ENCODE measurements at regions not wholly inside any gene's neighbourhood (a gene's known extent, or its start where the extent isn't known, plus 50 kb on each side); places are given as distances from the start of the nearest gene placed in this dataset.

DNA sequence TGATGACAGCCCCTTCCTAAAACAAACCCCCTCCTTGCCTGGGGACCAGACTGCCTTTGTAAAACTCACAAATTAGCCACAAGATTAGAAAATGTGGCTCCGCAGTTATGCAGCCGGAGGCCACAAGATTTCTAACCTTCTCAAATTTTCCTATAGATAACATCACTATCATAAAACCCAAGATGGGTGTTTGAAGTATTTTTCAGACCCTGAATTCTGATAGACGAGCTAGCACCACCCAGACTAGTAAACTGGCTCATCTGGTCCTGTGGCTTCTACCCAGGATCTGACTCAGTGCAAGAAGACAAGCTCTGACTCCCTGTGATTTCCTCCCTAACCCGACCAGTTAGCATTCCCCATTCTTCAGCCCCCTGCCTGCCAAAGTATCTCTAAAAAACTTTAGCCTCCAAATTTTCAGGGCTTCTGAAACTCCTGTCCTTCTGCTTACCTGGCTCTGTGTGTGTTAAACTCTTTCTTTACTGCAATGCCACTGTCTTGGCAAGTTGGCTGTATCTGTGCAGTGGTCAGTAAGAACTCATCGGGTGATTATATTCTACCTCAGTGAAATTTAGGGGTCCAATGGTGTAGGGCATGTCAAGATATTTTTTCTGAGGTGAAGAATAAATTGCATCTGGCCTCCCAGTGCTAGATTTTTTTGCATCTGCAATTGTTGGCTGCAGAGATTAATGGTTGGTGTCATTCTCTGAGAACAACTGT, 102.1 kb downstream of the S1PR1 start:
- H3K4me3 Mint-ChIP-seq: no peak overlapping the region

GRCh38 chr1:101344745-101345144, 107.9 kb downstream of the S1PR1 start:
- peaks cover 5% of the 10 kb centered on the region for H3K9me3 Mint-ChIP-seq (ENCODE audit: low read depth)
- no peak overlapping the region for H3K27ac Mint-ChIP-seq
- H3K4me3 Mint-ChIP-seq: no peak overlapping the region
- no peaks in the 10 kb centered on the region for H3K27me3 Mint-ChIP-seq
- peaks cover 36% of the 10 kb centered on the region for H3K4me1 Mint-ChIP-seq (ENCODE audit: low read depth)
- peaks cover 5% of the 10 kb centered on the region for H3K36me3 Mint-ChIP-seq

More for the DNA sequence above, 102.1 kb downstream of the S1PR1 start:
- H3K27me3 Mint-ChIP-seq: no peaks in the 10 kb centered on the region
- H3K36me3 Mint-ChIP-seq: peaks cover 7% of the 10 kb centered on the region
- peaks cover 9% of the 10 kb centered on the region for H3K9me3 Mint-ChIP-seq (ENCODE audit: low read depth)
- no peak overlapping the region for H3K27ac Mint-ChIP-seq
- H3K4me1 Mint-ChIP-seq (ENCODE audit: low read depth): peaks cover 9% of the 10 kb centered on the region

GRCh38 chr1:101346419-101346818, 109.6 kb downstream of the S1PR1 start:
- H3K9me3 Mint-ChIP-seq (ENCODE audit: low read depth): peaks cover 5% of the 10 kb centered on the region
- peaks cover 36% of the 10 kb centered on the region for H3K4me1 Mint-ChIP-seq (ENCODE audit: low read depth)
- peak overlapping the region; percentile 68 for H3K4me3 Mint-ChIP-seq
- no peaks in the 10 kb centered on the region for H3K27me3 Mint-ChIP-seq
- H3K36me3 Mint-ChIP-seq: peaks cover 5% of the 10 kb centered on the region
- peak overlapping the region; percentile 13 for H3K27ac Mint-ChIP-seq

GRCh38 chr1:101356013-101356412, 119.2 kb downstream of the S1PR1 start:
- no peak overlapping the region for H3K4me3 Mint-ChIP-seq
- no peaks in the 10 kb centered on the region for H3K27me3 Mint-ChIP-seq
- H3K36me3 Mint-ChIP-seq: no peaks in the 10 kb centered on the region
- no peak overlapping the region for H3K27ac Mint-ChIP-seq
- peaks cover 8% of the 10 kb centered on the region for H3K4me1 Mint-ChIP-seq (ENCODE audit: low read depth)
- H3K9me3 Mint-ChIP-seq (ENCODE audit: low read depth): no peaks in the 10 kb centered on the region

DNA sequence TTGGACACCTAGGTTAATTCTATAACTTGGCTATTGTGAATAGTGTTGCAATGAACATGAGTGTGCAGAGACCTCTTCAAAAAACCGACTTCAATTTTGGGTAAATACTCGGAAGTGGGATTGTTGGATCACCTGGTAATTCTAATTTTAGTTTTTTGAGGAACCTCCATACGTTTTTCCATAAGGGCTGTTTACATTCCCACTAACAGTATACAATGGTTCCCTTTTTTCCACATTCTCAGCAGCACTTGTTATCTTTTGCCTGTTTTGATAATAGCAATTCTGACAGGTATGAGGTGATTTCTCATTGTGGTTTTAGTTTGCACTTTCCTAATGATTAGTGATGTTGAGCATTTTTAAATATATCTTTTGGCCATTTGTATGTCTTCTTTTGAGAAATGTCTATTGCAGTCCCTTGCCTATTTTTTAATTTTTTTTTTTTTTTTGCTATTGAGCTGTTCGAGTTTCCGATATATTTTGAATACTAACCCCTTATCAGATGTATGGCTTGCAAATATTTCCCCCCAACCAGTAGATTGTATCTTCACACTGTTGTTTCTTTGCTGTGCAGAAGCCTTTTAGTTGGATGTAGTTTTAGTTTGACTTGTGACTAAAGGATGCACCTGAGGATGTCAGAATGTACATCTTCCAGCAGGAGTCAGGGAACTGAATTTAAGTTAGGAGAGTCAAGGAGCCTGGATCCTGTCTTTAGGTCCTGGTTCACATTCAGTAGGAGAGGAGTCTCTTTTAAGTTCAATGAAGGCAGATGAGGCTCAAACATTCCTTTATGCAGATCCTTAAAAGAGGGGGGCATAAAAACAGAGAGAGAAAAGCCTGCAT, 120.0 kb downstream of the S1PR1 start:
- Mint-ChIP-seq H3K36me3 (no peaks in the 10 kb centered on the region), H3K27ac (no peak overlapping the region), H3K9me3 (ENCODE audit: low read depth) (no peaks in the 10 kb centered on the region), H3K4me1 (ENCODE audit: low read depth) (peaks cover 8% of the 10 kb centered on the region), H3K4me3 (no peak overlapping the region), H3K27me3 (no peaks in the 10 kb centered on the region)

GRCh38 chr1:101357444-101357986, 120.7 kb downstream of the S1PR1 start:
- H3K27me3 Mint-ChIP-seq: no peaks in the 10 kb centered on the region
- peak overlapping the region; percentile 74 for H3K27ac Mint-ChIP-seq
- H3K9me3 Mint-ChIP-seq (ENCODE audit: low read depth): no peaks in the 10 kb centered on the region
- H3K36me3 Mint-ChIP-seq: no peaks in the 10 kb centered on the region
- H3K4me1 Mint-ChIP-seq (ENCODE audit: low read depth): peaks cover 8% of the 10 kb centered on the region
- no peak overlapping the region for H3K4me3 Mint-ChIP-seq

GRCh38 chr1:101360506-101360905, 123.7 kb downstream of the S1PR1 start:
- no peaks in the 10 kb centered on the region for H3K36me3 Mint-ChIP-seq
- no peak overlapping the region for H3K4me3 Mint-ChIP-seq
- no peaks in the 10 kb centered on the region for H3K9me3 Mint-ChIP-seq (ENCODE audit: low read depth)
- peaks cover 8% of the 10 kb centered on the region for H3K4me1 Mint-ChIP-seq (ENCODE audit: low read depth)
- H3K27me3 Mint-ChIP-seq: no peaks in the 10 kb centered on the region
- H3K27ac Mint-ChIP-seq: no peak overlapping the region

- H3K4me3 Mint-ChIP-seq: no peak overlapping the region
- H3K9me3 Mint-ChIP-seq (ENCODE audit: low read depth): no peaks in the 10 kb centered on the region
- no peak overlapping the region for H3K27ac Mint-ChIP-seq
- no peaks in the 10 kb centered on the region for H3K27me3 Mint-ChIP-seq
- H3K4me1 Mint-ChIP-seq (ENCODE audit: low read depth): no peaks in the 10 kb centered on the region
- no peaks in the 10 kb centered on the region for H3K36me3 Mint-ChIP-seq
These were observed 127.1 kb downstream of the S1PR1 start for GRCh38 chr1:101363891-101364318.

GRCh38 chr1:101364370-101365120, 127.7 kb downstream of the S1PR1 start:
- Mint-ChIP-seq H3K4me1 (ENCODE audit: low read depth) (no peaks in the 10 kb centered on the region), H3K36me3 (no peaks in the 10 kb centered on the region), H3K4me3 (no peak overlapping the region), H3K27me3 (no peaks in the 10 kb centered on the region), H3K9me3 (ENCODE audit: low read depth) (no peaks in the 10 kb centered on the region), H3K27ac (no peak overlapping the region)

DNA sequence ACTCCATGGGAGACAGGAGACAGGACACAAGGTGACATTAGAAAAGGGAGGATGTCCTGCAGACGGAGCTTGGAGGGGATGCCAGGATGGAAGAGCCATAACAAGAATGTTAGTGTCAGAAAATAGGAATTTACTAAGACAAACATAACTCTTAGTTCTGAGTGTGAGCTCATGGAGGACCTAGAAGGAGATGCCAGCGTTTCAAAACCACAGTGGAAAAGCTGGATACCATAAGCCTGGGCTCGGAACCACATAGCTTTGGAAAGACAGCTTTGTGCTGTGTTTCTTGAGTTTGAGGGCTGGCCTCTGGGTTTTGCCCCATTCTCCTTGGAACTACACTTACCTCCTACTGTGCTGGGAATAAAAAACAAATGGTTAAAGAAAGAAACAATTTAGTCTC, 128.4 kb downstream of the S1PR1 start:
- H3K4me3 Mint-ChIP-seq: no peak overlapping the region
- no peaks in the 10 kb centered on the region for H3K4me1 Mint-ChIP-seq (ENCODE audit: low read depth)
- H3K27me3 Mint-ChIP-seq: no peaks in the 10 kb centered on the region
- H3K9me3 Mint-ChIP-seq (ENCODE audit: low read depth): no peaks in the 10 kb centered on the region
- no peaks in the 10 kb centered on the region for H3K36me3 Mint-ChIP-seq
- no peak overlapping the region for H3K27ac Mint-ChIP-seq

DNA sequence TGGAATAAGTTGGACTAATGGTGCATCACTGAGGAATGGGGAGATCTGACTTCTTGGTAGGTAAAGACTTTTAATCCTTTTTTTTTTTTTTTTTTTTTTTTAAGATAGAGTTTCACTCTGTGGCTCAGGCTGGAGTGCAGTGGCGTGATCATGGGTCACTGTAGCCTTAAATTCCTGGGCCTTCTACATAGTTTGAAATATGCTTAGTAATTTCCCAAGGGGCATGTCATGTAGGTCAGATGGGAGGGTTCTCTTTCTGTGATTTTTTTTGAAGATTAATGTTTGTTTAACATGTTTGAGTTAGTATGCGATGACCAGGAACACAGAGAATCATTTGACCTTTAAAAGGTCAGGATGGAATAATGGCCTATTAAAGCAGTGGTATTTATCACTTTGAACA, 129.1 kb downstream of the S1PR1 start:
- Mint-ChIP-seq H3K4me1 (ENCODE audit: low read depth) (peaks cover 1% of the 10 kb centered on the region), H3K27ac (no peak overlapping the region), H3K36me3 (no peaks in the 10 kb centered on the region), H3K4me3 (no peak overlapping the region), H3K9me3 (ENCODE audit: low read depth) (no peaks in the 10 kb centered on the region), H3K27me3 (no peaks in the 10 kb centered on the region)

DNA sequence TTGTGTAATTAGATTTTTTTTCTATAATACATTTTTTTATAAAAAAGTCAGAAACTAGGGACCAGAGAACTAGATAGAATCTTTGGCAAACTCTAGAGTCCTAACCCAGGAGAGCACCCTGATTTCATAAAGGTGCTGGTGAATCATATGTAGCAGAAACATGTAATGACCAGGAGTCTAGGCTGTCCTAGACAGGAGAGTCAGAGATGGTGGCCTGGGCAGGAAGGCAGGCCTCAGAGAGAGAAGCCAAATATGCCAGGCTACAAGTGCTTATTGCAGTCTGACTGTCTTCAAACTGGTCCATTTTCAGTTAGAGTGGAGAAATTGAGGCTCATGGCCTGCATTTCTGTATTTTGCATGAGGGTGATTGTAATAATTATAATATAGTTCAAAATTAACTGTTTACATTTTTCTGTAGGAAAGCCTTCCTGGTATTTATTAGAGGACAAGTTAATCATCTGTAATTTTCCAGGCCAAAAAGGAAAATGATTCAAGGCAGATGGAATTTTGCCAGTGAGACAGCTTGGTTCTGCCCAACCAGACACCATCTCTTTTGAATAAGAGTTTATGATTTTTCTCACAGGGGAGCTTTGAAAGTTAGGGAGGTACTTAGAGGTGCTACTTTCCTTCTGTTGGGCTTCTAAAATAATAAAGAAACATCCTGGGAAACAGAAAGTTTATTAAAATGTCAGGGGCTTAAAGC, 129.8 kb downstream of the S1PR1 start:
- H3K27ac Mint-ChIP-seq: no peak overlapping the region

DNA sequence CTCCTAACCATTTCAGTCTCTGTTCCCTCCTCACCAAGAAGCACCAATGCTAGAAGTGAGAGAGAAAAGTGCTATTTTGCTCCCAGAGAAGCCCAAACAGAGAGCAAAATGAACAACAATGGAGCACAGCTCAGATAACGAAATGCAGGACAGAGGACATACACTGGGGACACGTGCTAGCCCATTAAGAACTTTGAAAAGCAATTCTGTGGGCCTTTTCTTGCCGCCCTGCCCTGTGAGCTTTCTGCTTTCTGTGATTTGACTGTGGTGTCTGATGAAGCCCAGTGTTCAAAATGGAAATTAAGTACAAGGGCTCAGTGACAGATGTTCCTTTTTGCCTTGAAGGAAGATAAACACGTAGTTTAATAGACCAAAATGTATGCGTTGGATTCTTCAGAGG, 130.8 kb downstream of the S1PR1 start:
- H3K27ac Mint-ChIP-seq: no peak overlapping the region
- H3K4me1 Mint-ChIP-seq (ENCODE audit: low read depth): peaks cover 10% of the 10 kb centered on the region
- no peak overlapping the region for H3K4me3 Mint-ChIP-seq
- peaks cover 3% of the 10 kb centered on the region for H3K36me3 Mint-ChIP-seq
- H3K9me3 Mint-ChIP-seq (ENCODE audit: low read depth): peaks cover 4% of the 10 kb centered on the region
- no peaks in the 10 kb centered on the region for H3K27me3 Mint-ChIP-seq

More for the DNA sequence above, 129.8 kb downstream of the S1PR1 start:
- Mint-ChIP-seq H3K9me3 (ENCODE audit: low read depth) (no peaks in the 10 kb centered on the region), H3K4me3 (no peak overlapping the region), H3K4me1 (ENCODE audit: low read depth) (peaks cover 9% of the 10 kb centered on the region), H3K36me3 (no peaks in the 10 kb centered on the region), H3K27me3 (no peaks in the 10 kb centered on the region)

GRCh38 chr1:101370488-101370887, 133.7 kb downstream of the S1PR1 start:
- H3K9me3 Mint-ChIP-seq (ENCODE audit: low read depth): peaks cover 6% of the 10 kb centered on the region
- H3K4me3 Mint-ChIP-seq: no peak overlapping the region
- no peaks in the 10 kb centered on the region for H3K27me3 Mint-ChIP-seq
- peaks cover 10% of the 10 kb centered on the region for H3K4me1 Mint-ChIP-seq (ENCODE audit: low read depth)
- H3K36me3 Mint-ChIP-seq: peaks cover 6% of the 10 kb centered on the region
- no peak overlapping the region for H3K27ac Mint-ChIP-seq

Data from activated naive CD8-positive, alpha-beta T cell (primary cell).